Peyer's patch (tissue), 4 donors: ENCODE measurements at regions not wholly inside any gene's neighbourhood (a gene's known extent, or its start where the extent isn't known, plus 50 kb on each side); places are given as distances from the start of the nearest gene placed in this dataset.

Source experiments
- DNase-seq, 3 donors: peaks; one replicate each; pipeline ENCODE4 v3.0.0-alpha.2; 2017 to 2019
- H3K27ac ChIP-seq, 4 donors: fragments of 200-600 bp; sonication (generic); one replicate each; pipeline ENCODE4 v1.5.1; 2016 to 2019
- H3K27me3 ChIP-seq, 2 donors: fragments of 200-600 bp; sonication (generic); one replicate each; pipeline ENCODE4 v1.5.1; 2019
- H3K36me3 ChIP-seq, 3 donors: fragments of 200-600 bp; sonication (generic); one replicate each; pipeline ENCODE4 v1.5.1; 2016 to 2019
- H3K4me1 ChIP-seq, 4 donors: fragments of 200-600 bp; sonication (generic); one replicate each; pipeline ENCODE4 v1.5.1; 2016 to 2019
- H3K4me3 ChIP-seq, 4 donors: fragments of 200-600 bp; sonication (generic); 1 replicate in 3 of 4; 2 replicates in 1 of 4; pipeline ENCODE4 v1.5.1; 2016 to 2019; ENCODE audit warnings: mild to moderate bottlenecking in 1 of 4
- H3K9me3 ChIP-seq, 4 donors: fragments of 200-600 bp; sonication (generic); one replicate each; pipeline ENCODE4 v1.5.1; 2016 to 2019; ENCODE audit warnings: mild to moderate bottlenecking in 1 of 4
- POLR2A ChIP-seq, 2 donors: fragments of 450-650 bp; IDR thresholded peaks; one replicate each; pipeline ENCODE4 v1.5.1; 2017; ENCODE audit warnings: antibody characterized with exemption in 2 of 2, mild to moderate bottlenecking in 2 of 2, moderate library complexity in 2 of 2
- TF ChIP-seq, protein P1 (sequence below), 6 experiments: fragments of 450-650 bp in 4 of 6; fragments of 200-600 bp in 2 of 6; sonication (generic) in 1 of 6; IDR thresholded peaks; one replicate each; pipeline ENCODE4 v1.5.1; 2017 to 2019; ENCODE audit warnings: antibody characterized with exemption in 6 of 6, mild to moderate bottlenecking in 3 of 6, moderate library complexity in 1 of 6

DNA sequence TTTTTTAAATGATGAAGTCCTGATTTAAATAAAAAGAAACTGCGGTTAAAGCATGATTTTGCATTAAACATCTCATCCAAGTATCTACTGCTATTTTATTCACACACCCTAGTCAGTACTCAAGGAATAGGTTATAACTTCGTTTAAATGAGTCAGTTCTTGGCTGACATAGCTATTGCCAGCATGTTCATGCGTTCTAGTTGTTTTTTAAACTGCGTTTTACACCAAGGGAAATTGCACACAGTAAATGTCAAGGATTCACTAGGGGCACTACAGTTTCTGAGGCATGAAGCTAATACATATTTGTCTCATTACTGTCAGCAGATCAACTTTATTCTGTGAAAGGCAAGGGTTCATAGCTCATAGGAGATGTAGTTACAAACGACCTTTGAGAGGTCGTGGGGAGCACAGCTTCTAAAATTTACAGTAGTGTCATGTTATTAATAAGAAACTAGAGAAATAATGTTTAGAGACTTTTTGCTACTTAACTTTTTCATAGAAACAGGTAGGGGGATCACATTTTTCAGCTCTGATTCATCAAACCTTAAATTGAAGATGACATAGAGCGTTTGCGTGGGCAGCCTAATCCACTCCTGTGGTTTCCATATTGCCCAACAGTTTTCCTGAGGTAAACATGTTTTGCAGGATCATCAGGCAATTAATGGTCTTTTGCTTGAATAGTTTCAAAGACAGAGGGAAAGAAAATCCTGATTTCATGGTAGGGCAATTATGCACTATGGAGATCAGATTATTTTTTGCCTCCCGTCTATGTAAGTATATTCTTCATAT, 2222.7 kb upstream of the WWC1 start:
- H3K9me3 ChIP-seq = no peaks in the 10 kb centered on the region
- H3K27me3 ChIP-seq = no peaks in the 10 kb centered on the region
- H3K4me3 ChIP-seq = no peak overlapping the region
- H3K36me3 ChIP-seq = no peaks in the 10 kb centered on the region
- no peak for DNase-seq
- TF ChIP-seq, protein P1, sequence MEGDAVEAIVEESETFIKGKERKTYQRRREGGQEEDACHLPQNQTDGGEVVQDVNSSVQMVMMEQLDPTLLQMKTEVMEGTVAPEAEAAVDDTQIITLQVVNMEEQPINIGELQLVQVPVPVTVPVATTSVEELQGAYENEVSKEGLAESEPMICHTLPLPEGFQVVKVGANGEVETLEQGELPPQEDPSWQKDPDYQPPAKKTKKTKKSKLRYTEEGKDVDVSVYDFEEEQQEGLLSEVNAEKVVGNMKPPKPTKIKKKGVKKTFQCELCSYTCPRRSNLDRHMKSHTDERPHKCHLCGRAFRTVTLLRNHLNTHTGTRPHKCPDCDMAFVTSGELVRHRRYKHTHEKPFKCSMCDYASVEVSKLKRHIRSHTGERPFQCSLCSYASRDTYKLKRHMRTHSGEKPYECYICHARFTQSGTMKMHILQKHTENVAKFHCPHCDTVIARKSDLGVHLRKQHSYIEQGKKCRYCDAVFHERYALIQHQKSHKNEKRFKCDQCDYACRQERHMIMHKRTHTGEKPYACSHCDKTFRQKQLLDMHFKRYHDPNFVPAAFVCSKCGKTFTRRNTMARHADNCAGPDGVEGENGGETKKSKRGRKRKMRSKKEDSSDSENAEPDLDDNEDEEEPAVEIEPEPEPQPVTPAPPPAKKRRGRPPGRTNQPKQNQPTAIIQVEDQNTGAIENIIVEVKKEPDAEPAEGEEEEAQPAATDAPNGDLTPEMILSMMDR (IDR thresholded peaks at IDR 0.05) = no peak
- no peak for TF ChIP-seq POLR2A (IDR thresholded peaks at IDR 0.05)
- no peak overlapping the region for H3K27ac ChIP-seq
- no peaks in the 10 kb centered on the region for H3K4me1 ChIP-seq

DNA sequence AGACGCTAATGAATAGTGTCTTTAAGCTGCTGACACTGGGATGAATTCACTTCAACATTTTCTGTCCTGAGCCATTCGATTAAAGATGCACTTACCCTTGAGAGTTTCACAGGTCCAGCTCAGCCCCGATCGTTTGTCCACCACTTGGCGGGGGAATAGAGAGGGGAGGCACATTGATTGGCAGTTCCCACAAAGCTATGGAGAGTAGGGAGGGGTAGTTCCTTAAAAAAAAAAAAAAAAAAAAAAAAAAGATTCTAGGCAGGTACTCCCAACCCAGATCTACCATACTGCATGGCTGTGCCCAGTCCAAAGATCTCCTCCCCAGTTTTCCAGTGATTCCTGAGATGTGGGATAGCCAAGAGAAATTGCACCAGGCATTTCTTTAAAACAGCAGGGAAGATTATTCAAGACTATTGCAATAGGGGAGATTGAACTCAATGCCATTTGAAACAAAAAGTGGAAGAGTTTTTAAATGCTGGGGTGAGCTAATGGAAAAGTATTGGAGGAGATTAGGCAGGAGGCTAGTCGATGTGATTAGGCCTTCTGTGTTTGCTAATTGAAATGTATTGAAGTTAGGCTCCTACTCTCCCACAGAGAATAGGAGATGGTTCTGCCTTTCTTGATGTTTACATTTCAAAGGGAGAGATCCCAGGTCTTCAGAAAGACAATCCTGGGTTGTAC, 2217.4 kb upstream of the WWC1 start:
- no peaks in the 10 kb centered on the region for H3K27me3 ChIP-seq
- no peaks in the 10 kb centered on the region for H3K36me3 ChIP-seq
- TF ChIP-seq, protein P1 (IDR thresholded peaks at IDR 0.05) = no peak
- no peaks in the 10 kb centered on the region for H3K4me1 ChIP-seq
- no peak for DNase-seq
- H3K4me3 ChIP-seq = no peak overlapping the region
- H3K27ac ChIP-seq = no peak overlapping the region
- H3K9me3 ChIP-seq = no peaks in the 10 kb centered on the region

GRCh38 chr5:166074582-166075481, 2216.6 kb upstream of the WWC1 start:
- Histone ChIP-seq H3K36me3 (no peaks in the 10 kb centered on the region), H3K27me3 (no peaks in the 10 kb centered on the region), H3K4me1 (no peaks in the 10 kb centered on the region), H3K27ac (no peak overlapping the region), H3K9me3 (no peaks in the 10 kb centered on the region), H3K4me3 (no peak overlapping the region)
- DNase-seq = no peak
- TF ChIP-seq POLR2A (IDR thresholded peaks at IDR 0.05) = no peak
- TF ChIP-seq, protein P1 (IDR thresholded peaks at IDR 0.05) = no peak

DNA sequence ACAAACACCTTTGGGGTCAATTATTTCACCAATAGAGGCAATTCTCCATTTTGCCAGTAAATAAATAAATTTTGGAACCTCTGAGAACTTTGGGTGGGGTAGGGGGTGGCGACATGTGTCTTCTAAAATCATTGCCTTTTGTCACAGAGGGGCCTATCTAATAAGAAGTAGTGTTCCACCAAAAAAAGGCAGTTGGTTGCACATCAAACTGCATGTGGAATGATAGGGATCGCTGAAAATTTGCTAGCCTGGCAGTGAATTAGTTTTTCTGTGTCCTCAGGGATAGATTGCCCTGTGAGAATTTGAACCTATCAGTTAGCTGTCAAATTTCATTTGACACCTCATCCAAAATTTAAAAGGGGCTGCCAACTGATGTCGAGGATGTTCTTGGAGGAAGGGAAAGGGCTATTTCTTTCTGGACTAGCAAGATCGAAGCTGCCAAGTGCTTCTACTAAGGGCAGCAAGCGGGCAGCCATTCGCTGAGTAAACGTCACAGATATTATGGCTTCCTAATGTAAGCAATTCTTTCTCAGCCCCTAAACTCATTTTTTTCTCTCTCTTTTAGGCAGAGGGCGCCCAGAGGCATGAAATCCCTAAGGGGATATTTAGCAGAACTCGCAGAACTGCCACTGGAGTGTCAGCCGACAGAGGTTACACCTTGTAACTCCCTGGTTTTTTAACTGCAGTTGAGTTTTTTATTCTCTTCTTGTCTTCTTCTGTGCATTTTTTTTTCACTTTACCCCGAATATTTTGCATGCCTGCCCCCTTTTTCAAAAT, 2208.1 kb upstream of the WWC1 start:
- Histone ChIP-seq H3K36me3 (no peaks in the 10 kb centered on the region), H3K27ac (no peak overlapping the region), H3K4me1 (no peaks in the 10 kb centered on the region), H3K4me3 (no peak overlapping the region), H3K9me3 (no peaks in the 10 kb centered on the region), H3K27me3 (no peaks in the 10 kb centered on the region)
- no peak for TF ChIP-seq POLR2A (IDR thresholded peaks at IDR 0.05)
- TF ChIP-seq, protein P1 (IDR thresholded peaks at IDR 0.05) = no peak
- DNase-seq = no peak

GRCh38 chr5:166086568-166086967, 2204.9 kb upstream of the WWC1 start:
- TF ChIP-seq, protein P1 (IDR thresholded peaks at IDR 0.05) = no peak
- TF ChIP-seq POLR2A (IDR thresholded peaks at IDR 0.05) = no peak
- no peaks in the 10 kb centered on the region for H3K27me3 ChIP-seq
- no peaks in the 10 kb centered on the region for H3K4me1 ChIP-seq
- H3K4me3 ChIP-seq = no peak overlapping the region
- no peaks in the 10 kb centered on the region for H3K9me3 ChIP-seq
- H3K36me3 ChIP-seq = no peaks in the 10 kb centered on the region
- no peak for DNase-seq
- no peak overlapping the region for H3K27ac ChIP-seq
